Smooth muscle cell of the brain vasculature (primary cell): ENCODE measurements at regions not wholly inside any gene's neighbourhood (a gene's known extent, or its start where the extent isn't known, plus 50 kb on each side); places are given as distances from the start of the nearest gene placed in this dataset.
A peak's percentile ranks its signal among the peaks of the same experiment; 100 is the strongest.

ENCODE experiments used
- DNase-seq: peaks from one replicate; pipeline ENCODE4 v3.0.0-alpha.2; 2012; ENCODE audit warnings: low read depth, low spot score

- DNase-seq = no peak
Measured at GRCh38 chr2:16507655-16508489, 157.8 kb downstream of the CYRIA start.

- DNase-seq = no peak
Measured at GRCh38 chr2:16506366-16506765, 159.3 kb downstream of the CYRIA start.

GRCh38 chr2:16496426-16497388 lies 168.9 kb downstream of the CYRIA start:
- DNase-seq = no peak

GRCh38 chr2:16495509-16496208 lies 170.0 kb downstream of the CYRIA start:
- DNase-seq = no peak

GRCh38 chr2:16494836-16495508 lies 170.7 kb downstream of the CYRIA start:
- DNase-seq = no peak

- DNase-seq = no peak
Measured at GRCh38 chr2:16493788-16494187, 171.8 kb downstream of the CYRIA start.

- DNase-seq = peak; percentile 7
Measured at GRCh38 chr2:16487686-16488085, 177.9 kb downstream of the CYRIA start.

- no peak for DNase-seq
Measured at GRCh38 chr2:16485251-16485650, 180.4 kb downstream of the CYRIA start.

GRCh38 chr2:16482460-16482859 lies 183.2 kb downstream of the CYRIA start:
- no peak for DNase-seq

GRCh38 chr2:16481351-16481750 lies 184.3 kb downstream of the CYRIA start:
- no peak for DNase-seq

GRCh38 chr2:16479721-16480120 lies 185.9 kb downstream of the CYRIA start:
- DNase-seq = no peak

- no peak for DNase-seq
Measured at GRCh38 chr2:16478434-16479210, 187.0 kb downstream of the CYRIA start.

GRCh38 chr2:16477648-16478047 lies 188.0 kb downstream of the CYRIA start:
- DNase-seq = no peak

GRCh38 chr2:16476866-16477265 lies 188.8 kb downstream of the CYRIA start:
- DNase-seq = no peak

GRCh38 chr2:16475986-16476567 lies 189.6 kb downstream of the CYRIA start:
- no peak for DNase-seq

GRCh38 chr2:16475586-16475985 lies 190.0 kb downstream of the CYRIA start:
- no peak for DNase-seq

GRCh38 chr2:16473575-16473974 lies 192.1 kb downstream of the CYRIA start:
- no peak for DNase-seq

- DNase-seq = no peak
Measured at GRCh38 chr2:16470936-16471490, 194.6 kb downstream of the CYRIA start.

- DNase-seq = no peak
Measured at GRCh38 chr2:16466821-16467151, 198.8 kb downstream of the CYRIA start.
